Skin epidermis (tissue), 12 donors: ENCODE measurements at regions not wholly inside any gene's neighbourhood (a gene's known extent, or its start where the extent isn't known, plus 50 kb on each side); places are given as distances from the start of the nearest gene placed in this dataset.
"Not testable (repeated sequence)": the region's sequence is repeated elsewhere in the genome, so short reads cannot be mapped to it uniquely, and the experiment has no call there.

ENCODE experiments used
- H3K27ac ChIP-seq, 21 experiments: fragments of 200-600 bp; sonication (generic) in 11 of 21; one replicate each; pipeline ENCODE4 v1.5.0; 2020; ENCODE audit warnings: mild to moderate bottlenecking in 3 of 21, inconsistent platforms in 2 of 21, moderate library complexity in 2 of 21
- H3K4me3 ChIP-seq, 7 experiments: fragments of 200-600 bp; sonication (generic) in 2 of 7; one replicate each; pipeline ENCODE4 v1.5.0; 2020; ENCODE audit warnings: inconsistent platforms in 2 of 7, mild to moderate bottlenecking in 2 of 7, moderate library complexity in 1 of 7

GRCh38 chr6:30813631-30814145 is 69.3 kb upstream of the IER3 start:
- H3K4me3 ChIP-seq, result no peak overlapping the region
- peak overlapping the region in 16 of 21 experiments; percentile 5 to 82 (median 50) for H3K27ac ChIP-seq

- H3K27ac ChIP-seq, result peak overlapping the region in 3 of 21 experiments; percentile 24 to 56 (median 39)
These were observed 66.5 kb upstream of the IER3 start for GRCh38 chr6:30810813-30811339.

GRCh38 chr6:30807566-30807965 is 63.2 kb upstream of the IER3 start:
- H3K4me3 ChIP-seq, H3K27ac ChIP-seq: not testable (repeated sequence)

More at GRCh38 chr6:30810813-30811339, 66.5 kb upstream of the IER3 start:
- H3K4me3 ChIP-seq, result no peak overlapping the region

GRCh38 chr6:30806581-30807183 is 62.3 kb upstream of the IER3 start:
- no peak overlapping the region for H3K27ac ChIP-seq
- H3K4me3 ChIP-seq, result no peak overlapping the region

- no peak overlapping the region for H3K4me3 ChIP-seq
- no peak overlapping the region for H3K27ac ChIP-seq
These were observed 60.0 kb upstream of the IER3 start for GRCh38 chr6:30804333-30804732.

- Histone ChIP-seq H3K27ac (no peak overlapping the region), H3K4me3 (no peak overlapping the region)
These were observed 58.4 kb upstream of the IER3 start for GRCh38 chr6:30802731-30803130.

GRCh38 chr6:30801950-30802349 is 57.6 kb upstream of the IER3 start:
- Histone ChIP-seq H3K4me3 (no peak overlapping the region), H3K27ac (no peak overlapping the region)

GRCh38 chr6:30800871-30801270 is 56.5 kb upstream of the IER3 start:
- peak overlapping the region in 1 of 21 experiments; percentile 7 for H3K27ac ChIP-seq

GRCh38 chr6:30799210-30799609 is 54.9 kb upstream of the IER3 start:
- H3K27ac ChIP-seq, result peak overlapping the region in 1 of 21 experiments; percentile 39
- H3K4me3 ChIP-seq, result no peak overlapping the region

More at GRCh38 chr6:30800871-30801270, 56.5 kb upstream of the IER3 start:
- no peak overlapping the region for H3K4me3 ChIP-seq

- no peak overlapping the region for H3K4me3 ChIP-seq
- no peak overlapping the region for H3K27ac ChIP-seq
These were observed 54.1 kb upstream of the IER3 start for GRCh38 chr6:30798494-30798893.

GRCh38 chr6:30795549-30796293 is 51.4 kb upstream of the IER3 start:
- H3K4me3 ChIP-seq, result no peak overlapping the region
- no peak overlapping the region for H3K27ac ChIP-seq
